ENCODE measurements at regions not wholly inside any gene's neighbourhood (a gene's known extent, or its start where the extent isn't known, plus 50 kb on each side); places are given as distances from the start of the nearest gene placed in this dataset.
A peak's percentile ranks its signal among the peaks of the same experiment; 100 is the strongest.
"Not testable (repeated sequence)": the region's sequence is repeated elsewhere in the genome, so short reads cannot be mapped to it uniquely, and the experiment has no call there.

DNA sequence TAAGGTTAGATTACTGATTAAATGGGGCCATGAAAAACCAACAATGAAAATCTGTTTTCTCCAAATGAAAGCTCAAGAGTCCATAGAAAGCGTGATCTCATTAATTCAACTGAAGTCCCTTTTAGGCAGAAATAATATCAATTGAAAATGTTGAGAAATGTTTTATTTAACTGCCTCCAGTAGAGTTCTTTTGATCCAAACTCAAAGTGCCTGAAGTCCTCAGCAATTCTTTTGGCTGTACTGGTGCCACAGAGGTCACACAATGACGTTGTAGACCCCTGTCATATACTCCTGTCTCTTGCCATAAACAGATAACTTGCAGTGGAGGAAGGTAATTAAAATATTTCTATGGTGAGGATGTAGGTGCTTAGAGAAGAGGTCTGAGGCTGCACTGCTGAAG is 1420.5 kb downstream of the CDH12 start:
- no TSS peak for BruUV-seq (replicated peaks)
- POLR2A ChIA-PET (ENCODE audit: low non-redundant PET), result no interaction called here

GRCh38 chr5:21424907-21425306 is 1428.2 kb downstream of the CDH12 start:
- ChIA-PET CTCF (no interaction called here), POLR2A (ENCODE audit: low non-redundant PET) (interaction anchor here (0.7 kb wide), 1 partner anchor 35 kb away, joined by 3 read pairs; no protein-coding TSS in a partner anchor)
- Histone ChIP-seq H3K27me3 (replicated peaks; ENCODE audit: insufficient read depth, low read depth, low read length, poor library complexity) (no peaks in the 10 kb centered on the region), H3K27ac (ENCODE audit: low read depth, low read length, poor library complexity, severe bottlenecking) (peak overlapping the region; percentile 71), H3K4me3 (ENCODE audit: low read depth, low read length, poor library complexity, severe bottlenecking) (no peak overlapping the region), H3K9me3 (ENCODE audit: low read depth, low read length, poor library complexity, severe bottlenecking) (no peaks in the 10 kb centered on the region), H3K36me3 (ENCODE audit: insufficient read depth, low read length, poor library complexity, severe bottlenecking) (no peaks in the 10 kb centered on the region), H3K4me1 (ENCODE audit: insufficient read depth, low read length, poor library complexity, severe bottlenecking) (peaks cover 27% of the 10 kb centered on the region)
- TF ChIP-seq EZH2 (IDR thresholded peaks at IDR 0.05; ENCODE audit: borderline replicate concordance, low read depth, low read length, poor library complexity, severe bottlenecking), result no peak
- TF ChIP-seq CTCF (conservative IDR thresholded peaks at IDR 0.05; ENCODE audit: low read depth, low read length), result no peak
- peak; percentile 89 for DNase-seq (ENCODE audit: low spot score)
- intact Hi-C loops (cut with micrococcal nuclease; ENCODE audit: unreplicated experiment), result no loop called here
- BruUV-seq (replicated peaks), result no TSS peak

More for the DNA sequence above, 1420.5 kb downstream of the CDH12 start:
- H3K4me3 ChIP-seq (ENCODE audit: low read depth, low read length, poor library complexity, severe bottlenecking), result no peak overlapping the region
- no peaks in the 10 kb centered on the region for H3K4me1 ChIP-seq (ENCODE audit: insufficient read depth, low read length, poor library complexity, severe bottlenecking)
- no peak for DNase-seq (ENCODE audit: low spot score)
- CTCF ChIA-PET, result no interaction called here
- intact Hi-C loops (cut with micrococcal nuclease; ENCODE audit: unreplicated experiment), result no loop called here
- TF ChIP-seq EZH2 (IDR thresholded peaks at IDR 0.05; ENCODE audit: borderline replicate concordance, low read depth, low read length, poor library complexity, severe bottlenecking), result no peak
- TF ChIP-seq CTCF (conservative IDR thresholded peaks at IDR 0.05; ENCODE audit: low read depth, low read length), result no peak
- no peaks in the 10 kb centered on the region for H3K9me3 ChIP-seq (ENCODE audit: low read depth, low read length, poor library complexity, severe bottlenecking)
- no peak overlapping the region for H3K27ac ChIP-seq (ENCODE audit: low read depth, low read length, poor library complexity, severe bottlenecking)
- no peaks in the 10 kb centered on the region for H3K36me3 ChIP-seq (ENCODE audit: insufficient read depth, low read length, poor library complexity, severe bottlenecking)
- H3K27me3 ChIP-seq (replicated peaks; ENCODE audit: insufficient read depth, low read depth, low read length, poor library complexity), result no peaks in the 10 kb centered on the region

DNA sequence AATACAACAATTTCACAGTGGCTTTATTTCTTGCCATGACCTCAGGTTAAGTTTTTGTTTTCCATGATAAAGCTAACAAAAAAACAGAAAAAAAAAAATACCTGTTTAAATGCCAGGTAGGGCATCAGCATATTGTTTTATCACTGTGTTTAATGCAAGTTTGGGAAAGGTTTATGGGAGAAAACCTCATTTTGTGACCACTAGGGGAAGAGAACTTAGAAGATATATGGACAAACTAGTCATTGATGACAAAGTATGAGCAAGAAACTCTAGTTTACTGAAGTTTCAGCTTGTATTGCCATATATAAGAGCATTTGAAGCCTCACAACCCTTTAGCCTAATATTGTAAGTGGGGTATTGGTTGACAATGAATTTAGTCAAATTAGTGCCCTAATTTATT is 1431.4 kb upstream of the CDH18 start:
- Histone ChIP-seq H3K4me1 (ENCODE audit: insufficient read depth, low read length, poor library complexity, severe bottlenecking) (peaks cover 2% of the 10 kb centered on the region), H3K27ac (ENCODE audit: low read depth, low read length, poor library complexity, severe bottlenecking) (no peak overlapping the region), H3K4me3 (ENCODE audit: low read depth, low read length, poor library complexity, severe bottlenecking) (no peak overlapping the region), H3K36me3 (ENCODE audit: insufficient read depth, low read length, poor library complexity, severe bottlenecking) (no peaks in the 10 kb centered on the region), H3K9me3 (ENCODE audit: low read depth, low read length, poor library complexity, severe bottlenecking) (no peaks in the 10 kb centered on the region), H3K27me3 (replicated peaks; ENCODE audit: insufficient read depth, low read depth, low read length, poor library complexity) (no peaks in the 10 kb centered on the region)
- ChIA-PET POLR2A (ENCODE audit: low non-redundant PET) (no interaction called here), CTCF (no interaction called here)
- intact Hi-C loops (cut with micrococcal nuclease; ENCODE audit: unreplicated experiment), result no loop called here
- no TSS peak for BruUV-seq (replicated peaks)
- TF ChIP-seq EZH2 (IDR thresholded peaks at IDR 0.05; ENCODE audit: borderline replicate concordance, low read depth, low read length, poor library complexity, severe bottlenecking) (no peak), CTCF (conservative IDR thresholded peaks at IDR 0.05; ENCODE audit: low read depth, low read length) (no peak; the same call in 1 of the 2 replicates)
- no peak for DNase-seq (ENCODE audit: low spot score)

- BruUV-seq (replicated peaks); H3K27ac ChIP-seq (ENCODE audit: low read depth, low read length, poor library complexity, severe bottlenecking); POLR2A ChIA-PET (ENCODE audit: low non-redundant PET); CTCF ChIA-PET; H3K27me3 ChIP-seq (replicated peaks; ENCODE audit: insufficient read depth, low read depth, low read length, poor library complexity); intact Hi-C loops (cut with micrococcal nuclease; ENCODE audit: unreplicated experiment); DNase-seq (ENCODE audit: low spot score); H3K36me3 ChIP-seq (ENCODE audit: insufficient read depth, low read length, poor library complexity, severe bottlenecking); H3K4me3 ChIP-seq (ENCODE audit: low read depth, low read length, poor library complexity, severe bottlenecking); H3K4me1 ChIP-seq (ENCODE audit: insufficient read depth, low read length, poor library complexity, severe bottlenecking); H3K9me3 ChIP-seq (ENCODE audit: low read depth, low read length, poor library complexity, severe bottlenecking): not testable (repeated sequence)
Observed at GRCh38 chr5:21402089-21402488, 1414.1 kb upstream of the CDH18 start.

All from A673 (cell line).